ENCODE measurements at regions not wholly inside any gene's neighbourhood (a gene's known extent, or its start where the extent isn't known, plus 50 kb on each side); places are given as distances from the start of the nearest gene placed in this dataset.

GRCh38 chr10:78461333-78461732, 427.7 kb downstream of the RPS24 start:
- POLR2A ChIA-PET: no interaction called here
- H3K79me2 ChIP-seq (ENCODE audit: insufficient read depth, low read length): no peaks in the 10 kb centered on the region
- BruUV-seq (replicated peaks): no TSS peak
- H3K27me3 ChIP-seq (ENCODE audit: insufficient read depth, low read length): peaks cover 5% of the 10 kb centered on the region; the same call in 1 of the 2 replicates
- no peak overlapping the region for H3K27ac ChIP-seq (ENCODE audit: low read depth, low read length)
- no peaks in the 10 kb centered on the region for H4K20me1 ChIP-seq (ENCODE audit: insufficient read depth)
- H2AFZ ChIP-seq (ENCODE audit: low read depth, low read length, poor library complexity, severe bottlenecking): no peak overlapping the region
- TF ChIP-seq ZBTB33 (IDR thresholded peaks at IDR 0.05; ENCODE audit: extremely low read depth, insufficient replicate concordance, low read length): no peak
- TF ChIP-seq, protein P1, sequence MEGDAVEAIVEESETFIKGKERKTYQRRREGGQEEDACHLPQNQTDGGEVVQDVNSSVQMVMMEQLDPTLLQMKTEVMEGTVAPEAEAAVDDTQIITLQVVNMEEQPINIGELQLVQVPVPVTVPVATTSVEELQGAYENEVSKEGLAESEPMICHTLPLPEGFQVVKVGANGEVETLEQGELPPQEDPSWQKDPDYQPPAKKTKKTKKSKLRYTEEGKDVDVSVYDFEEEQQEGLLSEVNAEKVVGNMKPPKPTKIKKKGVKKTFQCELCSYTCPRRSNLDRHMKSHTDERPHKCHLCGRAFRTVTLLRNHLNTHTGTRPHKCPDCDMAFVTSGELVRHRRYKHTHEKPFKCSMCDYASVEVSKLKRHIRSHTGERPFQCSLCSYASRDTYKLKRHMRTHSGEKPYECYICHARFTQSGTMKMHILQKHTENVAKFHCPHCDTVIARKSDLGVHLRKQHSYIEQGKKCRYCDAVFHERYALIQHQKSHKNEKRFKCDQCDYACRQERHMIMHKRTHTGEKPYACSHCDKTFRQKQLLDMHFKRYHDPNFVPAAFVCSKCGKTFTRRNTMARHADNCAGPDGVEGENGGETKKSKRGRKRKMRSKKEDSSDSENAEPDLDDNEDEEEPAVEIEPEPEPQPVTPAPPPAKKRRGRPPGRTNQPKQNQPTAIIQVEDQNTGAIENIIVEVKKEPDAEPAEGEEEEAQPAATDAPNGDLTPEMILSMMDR (IDR thresholded peaks at IDR 0.05 in 2 of 3, conservative IDR thresholded peaks at IDR 0.05 in 1 of 3; ENCODE audit: borderline replicate concordance in 1 of 3, insufficient read depth in 1 of 3, low read depth in 2 of 3, low read length in 2 of 3): no peak
- TF ChIP-seq POLR2A (IDR thresholded peaks at IDR 0.05; ENCODE audit: borderline replicate concordance, extremely low read depth, insufficient read depth, insufficient read length): no peak
- no peak for TF ChIP-seq EZH2phosphoT487 (IDR thresholded peaks at IDR 0.05; ENCODE audit: borderline replicate concordance)
- no peak for TF ChIP-seq RAD21 (IDR thresholded peaks at IDR 0.05; ENCODE audit: low read depth)
- TF ChIP-seq ZNF274 (IDR thresholded peaks at IDR 0.05; ENCODE audit: low read depth, low read length): no peak
- TF ChIP-seq SIN3A (IDR thresholded peaks at IDR 0.05; ENCODE audit: low read depth): no peak
- TF ChIP-seq SRF (IDR thresholded peaks at IDR 0.05; ENCODE audit: low read depth): no peak
- no peak for TF ChIP-seq ATF3 (IDR thresholded peaks at IDR 0.05)
- TF ChIP-seq, protein P2, sequence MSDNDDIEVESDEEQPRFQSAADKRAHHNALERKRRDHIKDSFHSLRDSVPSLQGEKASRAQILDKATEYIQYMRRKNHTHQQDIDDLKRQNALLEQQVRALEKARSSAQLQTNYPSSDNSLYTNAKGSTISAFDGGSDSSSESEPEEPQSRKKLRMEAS (IDR thresholded peaks at IDR 0.05): no peak
- no peak for TF ChIP-seq CBX3 (IDR thresholded peaks at IDR 0.05; ENCODE audit: low read depth)
- TF ChIP-seq SP1 (IDR thresholded peaks at IDR 0.05; ENCODE audit: low read depth): no peak
- no peak for TF ChIP-seq POLR2AphosphoS5 (IDR thresholded peaks at IDR 0.05; ENCODE audit: low read depth, low read length)
- no peak for TF ChIP-seq JUND (IDR thresholded peaks at IDR 0.05)
- TF ChIP-seq YY1 (IDR thresholded peaks at IDR 0.05; ENCODE audit: extremely low read depth, insufficient replicate concordance, low read depth, low read length): no peak
- H3K9ac ChIP-seq (ENCODE audit: low read length): no peak overlapping the region
- RAD21 ChIA-PET (ENCODE audit: low non-redundant PET in 1 of 2, low total read pairs in 2 of 2, uncharacterized antibody in 2 of 2, unreplicated experiment in 2 of 2): no interaction called here
- H3K9me2 ChIP-seq (ENCODE audit: insufficient read depth): no peaks in the 10 kb centered on the region
- DNase-seq (ENCODE audit: low read depth, low spot score): no peak
- intact Hi-C loops (cut with micrococcal nuclease): no loop called here
- H3K36me3 ChIP-seq (ENCODE audit: control insufficient read depth in 1 of 2, insufficient read depth in 2 of 2, low read length in 2 of 2): no peaks in the 10 kb centered on the region
- CTCF ChIA-PET: no interaction called here
- H3K4me2 ChIP-seq (ENCODE audit: low read length): no peak overlapping the region
- H3K4me1 ChIP-seq (ENCODE audit: control insufficient read depth in 1 of 2, insufficient read depth in 2 of 2, low read length in 2 of 2): 0 out of 4 replicates have a peak, but pooled peaks cover 0 to 3% of the 10 kb centered on the region in 2 experiments
- H3K4me3 ChIP-seq (replicated peaks in 1 of 2; ENCODE audit: low read depth in 1 of 2, low read length in 2 of 2): no peak overlapping the region
- ATAC-seq: no peak
- no peaks in the 10 kb centered on the region for H3K9me3 ChIP-seq (ENCODE audit: control insufficient read depth in 1 of 2, insufficient read depth in 1 of 2, low read depth in 1 of 2, low read length in 2 of 2)

Data from HCT116 (cell line).